Tongue (tissue), 1 donor: ENCODE measurements at regions not wholly inside any gene's neighbourhood (a gene's known extent, or its start where the extent isn't known, plus 50 kb on each side); places are given as distances from the start of the nearest gene placed in this dataset.

Source experiments
- DNase-seq: peaks from one replicate; pipeline ENCODE4 v3.0.0-alpha.2; 2015

DNA sequence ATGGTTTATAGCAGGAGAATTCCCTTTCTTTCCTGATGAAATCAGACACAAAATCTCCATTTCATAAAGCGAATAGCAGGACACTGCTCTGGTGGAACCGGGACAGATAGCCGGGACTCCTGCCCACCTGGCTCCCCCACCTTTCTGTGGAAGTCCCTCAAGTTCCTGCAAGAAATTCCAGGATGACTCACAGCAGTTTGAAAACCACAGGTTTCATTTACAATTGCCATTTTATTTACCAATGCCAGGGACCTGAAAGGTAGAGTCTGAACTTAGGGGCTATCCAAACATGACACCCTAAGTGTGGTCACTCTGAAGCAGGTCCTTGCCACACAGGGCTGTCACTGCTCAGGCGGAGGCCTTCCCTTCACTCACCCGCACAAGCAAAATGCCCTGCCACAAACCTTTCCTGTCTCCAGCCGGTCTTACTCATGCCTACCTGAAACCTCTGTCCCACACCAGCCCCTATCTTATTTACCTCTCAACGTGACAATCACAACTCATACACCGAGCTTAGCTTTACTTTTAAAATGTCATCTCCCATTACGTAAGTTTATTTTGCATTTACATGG lies 63.3 kb upstream of the TAF1L start:
- DNase-seq = no peak

DNA sequence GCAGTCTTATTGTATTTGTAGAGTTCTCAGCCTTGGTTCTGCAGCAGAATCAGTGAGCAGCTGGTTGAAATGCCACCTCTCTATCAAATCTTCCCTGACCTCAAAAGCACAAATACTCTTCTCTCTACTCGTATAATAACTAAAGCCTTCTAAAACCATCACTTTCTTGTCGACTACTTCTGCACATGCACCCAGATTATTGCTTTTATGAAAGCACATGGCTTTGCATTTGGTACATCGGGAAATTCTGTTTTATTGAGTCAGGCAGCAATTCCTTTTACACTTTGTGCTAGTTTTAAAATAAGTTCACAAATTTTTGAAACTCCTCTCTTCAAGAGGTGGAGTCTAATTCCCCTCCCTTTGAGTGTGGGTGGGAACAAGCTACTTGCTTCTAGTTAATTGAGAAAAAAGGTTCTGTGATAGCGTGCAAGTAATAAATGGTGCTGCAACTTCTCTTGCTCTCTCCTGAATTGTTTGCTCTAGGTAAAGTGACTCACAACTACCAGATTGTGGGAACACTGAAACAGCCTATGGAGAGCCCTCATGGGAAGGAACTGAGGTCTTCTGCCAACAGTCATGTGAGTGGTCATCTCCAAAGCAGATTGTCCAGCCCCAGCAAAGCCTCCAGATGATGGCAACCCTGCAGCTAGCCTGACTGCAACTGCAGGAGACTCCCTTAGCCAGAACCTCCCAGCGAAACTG lies 66.0 kb upstream of the TAF1L start:
- DNase-seq = no peak

DNA sequence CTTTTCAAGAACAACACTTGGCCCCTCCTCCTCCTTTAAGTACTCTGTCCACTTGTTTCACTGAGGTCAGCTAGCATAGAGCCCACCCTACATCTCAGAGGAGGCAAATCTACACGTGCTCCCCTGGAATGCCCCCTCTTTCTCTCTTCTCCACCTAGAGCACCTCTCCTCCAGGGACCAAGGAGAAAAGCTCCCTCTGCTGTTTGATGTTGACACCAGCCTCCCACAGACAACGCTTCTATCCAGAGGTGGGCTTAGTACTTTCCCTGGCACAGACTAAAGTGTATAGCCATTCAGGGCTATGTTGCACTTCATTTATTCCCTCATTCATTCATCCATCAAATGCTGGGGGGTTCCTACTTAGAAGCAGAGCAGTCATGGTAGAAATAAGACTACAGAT lies 68.2 kb upstream of the TAF1L start:
- DNase-seq = no peak

DNA sequence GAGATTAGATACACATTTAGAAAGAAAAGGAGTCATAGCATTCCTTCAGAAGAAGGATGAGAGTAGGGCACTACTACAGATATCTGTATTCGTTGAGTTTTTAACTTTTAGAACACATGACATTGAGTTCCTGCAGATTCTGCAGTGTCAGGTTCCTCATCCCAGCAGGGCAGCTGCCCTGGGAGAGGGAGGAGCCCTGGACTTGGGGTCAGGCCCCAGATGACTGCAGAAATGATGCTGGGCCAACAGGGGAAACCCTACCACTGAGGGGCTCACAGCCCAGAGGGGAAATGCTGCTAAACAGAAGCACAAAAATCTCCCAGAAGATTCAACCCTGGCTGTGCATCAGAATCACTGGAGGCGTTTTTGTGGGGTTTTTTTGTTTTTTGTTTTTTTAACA lies 68.9 kb upstream of the TAF1L start:
- DNase-seq = no peak

DNA sequence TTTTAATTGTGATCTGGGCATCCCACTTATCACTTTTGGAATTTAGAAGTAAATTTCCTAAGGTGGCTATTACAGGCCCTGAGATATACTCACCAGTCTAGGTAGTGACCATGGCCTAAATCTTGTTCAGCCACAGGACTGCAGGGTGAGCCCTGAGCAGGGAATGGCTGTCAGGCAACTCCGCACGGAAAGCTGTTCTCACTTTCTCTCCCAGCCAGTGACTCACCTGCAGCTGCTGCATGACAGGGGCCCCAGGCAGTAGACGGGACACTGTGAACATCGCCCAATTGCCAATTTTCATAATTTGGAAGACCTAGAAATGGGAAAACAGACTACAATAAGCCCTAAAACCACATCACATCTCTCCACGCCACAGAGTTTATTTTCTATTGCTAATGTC lies 69.6 kb upstream of the TAF1L start:
- DNase-seq = no peak

DNA sequence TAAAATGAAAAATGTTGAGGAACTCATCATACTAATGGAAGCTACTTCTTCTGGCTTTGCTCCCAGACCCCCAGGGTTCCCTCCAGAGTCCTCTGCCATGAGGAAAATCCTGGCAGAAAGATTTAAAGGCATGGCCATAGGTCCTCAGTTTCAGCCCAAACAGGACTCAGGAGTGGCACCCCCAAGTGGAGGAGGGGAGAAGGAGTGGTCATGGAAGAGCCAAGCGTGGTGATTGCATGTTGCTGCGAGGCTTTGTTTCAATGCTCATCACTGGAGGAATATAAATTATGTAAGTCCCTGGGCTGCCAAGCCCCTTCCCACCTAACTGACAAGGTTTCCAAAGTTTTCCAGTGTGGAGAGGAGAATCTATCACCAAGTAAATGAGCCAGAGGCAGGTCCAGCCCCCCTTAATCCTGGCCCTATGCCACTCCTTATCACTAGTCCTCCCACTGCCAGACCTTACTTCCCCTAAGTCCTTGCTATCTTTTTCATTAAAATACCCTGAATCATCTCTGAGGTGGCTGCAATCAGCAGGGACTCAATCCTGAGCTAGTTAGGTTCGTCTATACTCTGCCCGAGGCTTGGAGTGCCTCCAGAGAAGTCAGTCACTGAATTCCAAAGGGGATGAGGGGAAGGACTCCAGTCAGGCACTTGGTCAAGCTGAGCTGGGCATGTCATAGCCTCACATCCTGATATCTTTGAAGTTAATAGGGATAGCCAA lies 70.7 kb upstream of the TAF1L start:
- DNase-seq = no peak

DNA sequence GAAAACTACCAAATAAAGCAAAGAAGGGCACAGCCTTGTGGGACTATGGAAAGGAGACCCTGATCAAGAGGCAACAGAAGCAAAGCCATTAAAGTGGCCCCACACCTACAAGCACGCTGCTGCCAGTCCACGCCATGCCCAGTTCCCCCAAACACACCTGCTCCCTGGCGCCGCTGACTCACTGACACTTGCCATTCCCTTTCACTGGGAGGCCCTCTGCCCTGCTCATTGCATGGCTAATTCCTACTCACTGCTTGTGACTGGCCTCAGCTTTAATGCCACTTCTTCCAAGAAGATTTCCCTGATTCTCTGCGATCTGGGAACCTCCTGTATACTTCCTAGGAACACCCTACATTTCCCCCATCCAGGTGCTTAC lies 71.2 kb upstream of the TAF1L start:
- DNase-seq = no peak

DNA sequence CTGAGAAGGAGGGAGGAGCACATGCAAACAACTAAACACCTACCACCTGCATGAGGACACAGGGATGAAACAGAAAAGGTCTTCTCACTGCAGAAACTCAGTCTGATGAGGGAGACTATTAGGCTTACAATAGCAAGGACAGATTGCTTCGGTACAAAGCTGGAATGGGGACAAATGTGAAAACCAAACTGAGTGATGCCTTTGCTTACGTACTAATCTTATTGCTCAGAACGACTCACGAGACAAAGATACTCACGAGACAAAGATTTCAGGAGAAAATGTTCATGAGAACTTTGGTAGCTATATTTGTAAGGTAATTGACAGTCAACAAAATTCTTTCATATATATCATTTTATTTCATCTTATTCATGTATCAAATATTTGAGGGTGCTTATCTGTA lies 71.9 kb upstream of the TAF1L start:
- DNase-seq = no peak

DNA sequence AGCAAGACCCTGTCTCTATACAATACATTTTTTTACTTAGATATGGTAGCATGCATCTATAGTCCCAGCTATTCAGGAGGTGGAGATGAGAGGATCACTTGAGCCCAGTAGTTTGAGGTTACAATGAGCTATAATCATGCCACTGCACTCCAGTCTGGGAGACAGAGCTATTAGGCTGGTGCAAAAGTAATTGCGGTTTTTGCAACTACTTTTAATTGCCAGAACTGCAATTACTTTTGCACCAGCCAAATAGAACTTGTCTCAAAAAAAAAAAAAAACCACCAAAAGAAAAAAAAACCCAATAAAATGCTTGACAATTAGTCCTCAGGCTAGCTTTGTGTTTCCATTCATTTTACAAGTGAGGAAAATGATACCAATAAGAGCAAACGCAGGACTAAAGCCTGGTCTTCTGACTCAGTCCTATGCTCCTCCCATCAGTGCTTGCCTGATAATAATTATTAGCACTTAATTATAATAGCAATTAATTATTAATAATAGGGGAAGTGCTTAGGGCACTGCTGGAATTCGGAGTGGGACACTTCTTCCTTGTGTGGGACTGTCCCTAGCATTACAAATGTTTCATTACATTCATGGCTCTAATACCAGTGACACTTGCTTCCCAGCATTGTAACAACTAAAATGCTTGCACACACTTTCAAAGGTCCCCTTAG lies 73.1 kb upstream of the TAF1L start:
- no peak for DNase-seq

DNA sequence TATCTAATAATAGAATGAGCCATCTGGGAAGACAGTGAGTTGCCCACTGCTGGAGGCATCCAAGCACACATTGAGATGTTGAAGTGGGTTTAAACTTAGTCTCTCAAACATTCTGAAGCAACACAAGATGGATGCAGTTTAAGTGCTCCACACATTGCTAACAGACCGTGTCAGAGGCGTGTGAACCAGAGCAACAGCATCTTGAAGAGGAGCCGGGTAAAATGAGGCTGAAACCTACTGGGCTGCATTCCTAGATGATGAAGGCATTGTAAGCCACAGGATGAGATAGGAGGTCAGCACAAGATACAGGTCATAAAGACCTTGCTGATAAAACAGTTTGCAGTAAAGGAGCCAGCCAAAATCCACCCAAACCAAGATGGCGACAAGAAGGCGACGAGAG lies 73.5 kb upstream of the TMEM215 start:
- no peak for DNase-seq

DNA sequence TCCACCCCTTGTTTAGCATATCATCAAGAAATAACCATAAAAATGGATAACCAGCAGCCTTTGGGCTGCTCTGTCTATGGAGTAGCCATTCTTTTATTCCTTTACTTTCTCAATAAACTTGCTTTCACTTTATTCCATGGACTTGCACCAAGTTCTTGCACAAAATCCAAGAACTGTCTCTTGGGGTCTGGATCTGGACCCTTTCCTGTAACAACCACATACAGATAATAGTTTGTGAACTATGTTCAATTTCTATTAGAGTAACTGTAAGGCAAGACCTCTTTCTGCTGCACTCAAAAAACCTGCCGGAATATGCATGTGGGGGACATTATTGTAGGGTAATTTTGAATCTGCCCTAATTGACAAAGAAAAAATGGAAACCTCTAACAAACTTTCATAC lies 66.9 kb upstream of the TMEM215 start:
- no peak for DNase-seq

DNA sequence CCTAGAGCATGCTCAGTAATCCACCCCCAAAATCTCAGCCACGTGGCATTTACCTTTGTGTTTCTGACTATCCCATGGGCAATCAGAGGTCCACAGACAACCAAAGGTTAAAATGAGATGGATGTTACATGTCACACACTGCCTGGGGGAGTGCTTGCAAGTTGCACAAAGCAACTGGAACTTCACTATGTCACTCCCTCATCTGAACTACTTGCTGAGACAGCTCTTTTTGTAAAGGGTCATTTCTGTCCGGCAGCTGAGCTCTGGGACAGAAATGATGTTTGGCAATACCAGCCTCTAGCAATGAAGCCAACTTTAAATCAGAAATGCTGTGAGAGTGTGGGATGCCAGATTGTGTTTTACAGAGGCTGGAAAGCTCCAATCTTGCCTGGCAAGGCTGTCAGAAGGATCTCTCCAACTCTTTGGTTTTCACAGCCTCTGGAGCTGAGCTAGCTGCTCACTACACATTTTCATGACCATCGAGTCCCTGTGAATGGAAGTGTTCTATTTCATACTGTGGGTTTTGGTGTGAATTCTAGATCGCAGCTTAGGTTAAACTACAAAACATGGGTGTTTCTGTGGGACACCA lies 66.3 kb upstream of the TMEM215 start:
- no peak for DNase-seq

DNA sequence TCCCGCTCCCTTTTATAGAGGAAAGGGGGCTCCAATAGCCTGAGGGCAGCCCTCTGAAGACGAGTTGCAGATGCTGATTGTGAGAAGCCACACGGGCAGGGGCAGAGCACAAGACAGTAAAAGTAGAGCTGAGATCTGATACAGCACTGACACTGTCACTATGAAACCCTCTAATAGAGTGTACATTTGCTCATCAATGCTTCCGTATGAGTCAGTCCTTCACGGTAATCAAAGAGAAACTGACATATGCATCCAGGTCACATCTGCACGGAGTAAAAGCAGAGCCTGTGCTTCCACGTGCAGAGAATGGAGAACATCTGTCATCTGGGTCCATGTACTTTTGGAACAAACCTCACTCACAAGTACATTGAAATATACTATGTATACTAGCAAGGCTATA lies 60.6 kb upstream of the TMEM215 start:
- DNase-seq = peak; percentile 34

DNA sequence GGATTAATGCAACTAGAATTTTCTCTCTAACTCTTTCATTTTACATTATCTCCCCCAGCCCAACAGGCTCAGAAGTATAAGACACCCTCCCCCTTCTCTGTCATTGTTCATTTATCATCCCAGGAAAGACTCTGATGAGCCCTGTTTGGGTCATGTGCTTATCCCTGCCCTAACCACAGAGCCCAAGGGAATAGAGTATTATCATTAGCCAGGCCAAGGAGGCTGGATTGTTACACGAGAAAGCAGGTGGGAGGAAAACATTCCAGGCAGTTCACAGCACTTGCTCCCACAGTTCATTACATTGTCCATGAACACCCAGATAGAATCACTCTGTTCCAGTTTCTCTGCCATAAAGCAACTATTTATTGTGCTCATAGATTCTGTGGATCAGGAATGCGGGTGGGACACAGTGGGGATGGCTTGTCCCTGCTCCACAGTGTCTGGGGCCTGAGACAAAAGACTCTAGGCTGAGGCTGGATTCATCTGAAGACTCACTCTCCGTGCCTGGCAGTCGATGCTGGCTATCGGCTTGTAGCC lies 59.5 kb upstream of the TMEM215 start:
- DNase-seq = peak; percentile 21

DNA sequence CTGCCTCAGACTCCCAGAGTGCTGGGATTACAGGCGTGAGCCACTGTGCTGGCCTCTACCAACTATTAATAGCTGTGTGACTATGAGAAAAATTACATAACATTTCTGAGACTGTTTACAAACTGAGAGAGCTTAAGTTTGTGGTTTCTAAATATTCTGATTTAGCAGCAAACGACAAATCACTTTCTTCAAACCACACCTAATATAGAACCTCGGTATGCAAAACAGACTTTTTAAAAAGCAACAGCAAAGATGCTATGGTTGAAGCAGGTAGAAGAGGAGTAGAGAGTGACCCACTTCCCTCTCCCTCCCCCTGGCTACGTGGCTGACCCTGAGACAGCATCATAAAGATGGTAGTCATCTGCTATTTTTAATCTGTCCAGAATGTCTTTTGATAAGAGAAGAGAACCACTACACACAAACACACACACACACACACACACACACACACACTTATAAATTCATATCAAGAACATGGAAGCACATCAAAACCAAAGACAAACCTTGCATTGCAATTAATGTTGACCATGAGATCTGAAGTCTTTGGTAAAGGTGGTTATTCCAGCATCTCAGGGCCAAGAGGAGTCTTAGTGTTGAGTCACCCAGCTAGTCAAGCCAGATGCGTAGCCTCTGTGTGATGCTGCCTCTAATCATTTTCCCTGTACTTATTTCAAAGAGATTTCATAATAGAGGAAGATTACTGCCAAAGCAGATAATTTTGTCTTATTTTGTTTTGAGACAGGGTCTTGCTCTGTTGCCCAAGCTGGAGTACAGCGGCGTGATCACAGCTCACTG lies 58.1 kb upstream of the TMEM215 start:
- DNase-seq = no peak

DNA sequence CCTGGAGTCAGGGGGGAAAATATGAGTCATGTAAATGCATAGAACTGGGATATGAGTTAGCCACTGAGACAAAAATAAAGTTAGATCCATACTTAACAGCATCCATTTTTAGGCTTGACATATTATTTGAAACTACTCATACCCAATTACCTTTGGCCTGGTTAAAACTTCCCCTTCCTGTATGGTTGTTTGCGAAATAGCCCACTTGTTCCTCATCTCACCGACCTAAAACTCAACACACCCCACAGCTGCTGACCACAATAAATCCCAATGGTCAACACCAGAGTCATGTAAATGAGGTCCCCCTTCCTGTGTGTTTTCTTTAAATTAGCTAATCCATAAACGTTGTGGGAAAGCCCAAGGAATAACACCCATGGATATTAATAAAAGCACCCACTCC lies 55.2 kb upstream of the TMEM215 start:
- DNase-seq = no peak
